ENCODE measurements at regions not wholly inside any gene's neighbourhood (a gene's known extent, or its start where the extent isn't known, plus 50 kb on each side); places are given as distances from the start of the nearest gene placed in this dataset.

DNA sequence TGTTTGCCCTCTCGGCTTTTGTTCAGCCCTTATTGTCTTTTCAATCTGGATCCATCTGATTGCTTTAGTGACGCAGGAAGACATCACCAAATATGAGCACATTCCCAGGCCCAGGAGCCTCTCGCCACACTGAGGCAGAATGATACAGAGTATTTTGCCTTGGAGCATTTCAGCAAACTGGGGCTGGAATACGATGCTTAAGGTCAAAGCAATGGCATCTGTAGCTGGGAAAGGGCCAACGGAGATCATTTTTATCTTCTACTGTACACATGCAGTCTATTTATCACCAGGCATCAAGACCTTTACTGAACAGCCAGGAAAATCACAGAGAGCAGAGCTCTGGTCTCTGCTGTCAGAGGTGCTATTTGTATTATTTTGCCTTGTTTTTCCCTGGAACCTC, 655.3 kb downstream of the RNF144B start:
- DNase-seq = no peak

DNA sequence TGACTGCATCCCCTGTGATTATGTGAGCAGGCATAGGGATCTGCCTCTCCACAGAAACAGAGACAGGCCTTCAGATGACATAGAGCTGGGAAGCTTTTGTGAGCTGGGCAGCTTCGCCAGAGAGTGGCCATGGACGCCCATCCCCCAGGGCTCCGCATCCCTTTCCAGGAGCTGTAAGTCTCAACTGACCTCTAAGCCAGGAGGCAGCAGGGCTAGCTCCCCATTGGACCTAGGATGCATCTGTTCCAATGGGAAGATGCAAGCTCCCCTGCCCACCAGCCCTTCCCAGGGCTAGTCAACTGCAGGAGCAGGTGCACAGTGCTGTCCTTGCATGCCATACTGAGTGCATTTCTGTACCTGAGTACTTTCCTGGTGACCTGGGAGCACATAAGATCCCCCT, 663.6 kb downstream of the RNF144B start:
- no peak for DNase-seq

DNA sequence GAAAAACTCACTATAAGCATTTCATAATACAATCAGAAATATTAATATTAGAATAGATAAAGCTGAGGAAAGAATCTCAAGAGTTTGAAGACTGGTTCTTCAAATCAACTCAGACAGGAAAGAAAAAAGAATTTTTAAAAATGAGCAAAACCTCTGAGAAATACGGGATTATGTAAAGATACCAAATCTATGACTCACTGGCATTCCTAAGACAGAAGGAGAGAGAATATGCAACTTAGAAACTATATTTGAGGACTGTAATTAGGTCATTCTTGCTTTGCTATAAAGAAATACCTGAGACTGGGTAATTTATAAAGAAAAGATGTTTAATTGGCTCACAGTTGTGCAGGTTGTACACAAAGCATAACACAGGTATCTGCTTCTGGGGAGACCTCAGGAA, 665.1 kb downstream of the RNF144B start:
- DNase-seq = no peak

DNA sequence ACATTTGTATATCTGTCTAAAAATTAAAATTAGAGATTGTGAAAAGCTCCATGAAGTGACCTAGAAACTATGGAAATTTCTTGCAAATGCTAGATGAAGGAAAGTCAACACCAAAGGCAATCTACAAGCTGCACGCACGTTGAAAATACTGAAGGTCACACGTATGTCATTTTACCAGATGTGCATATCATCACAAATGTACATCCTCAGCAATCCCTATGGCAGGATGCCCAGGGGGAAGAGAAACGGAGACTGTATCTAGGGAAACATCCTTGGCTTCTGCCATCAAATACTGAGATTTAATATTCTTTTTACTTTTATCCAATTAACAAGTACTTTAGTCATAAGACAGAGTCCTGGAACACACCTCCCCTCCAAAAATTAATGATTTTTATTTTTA, 672.0 kb downstream of the RNF144B start:
- DNase-seq = no peak

DNA sequence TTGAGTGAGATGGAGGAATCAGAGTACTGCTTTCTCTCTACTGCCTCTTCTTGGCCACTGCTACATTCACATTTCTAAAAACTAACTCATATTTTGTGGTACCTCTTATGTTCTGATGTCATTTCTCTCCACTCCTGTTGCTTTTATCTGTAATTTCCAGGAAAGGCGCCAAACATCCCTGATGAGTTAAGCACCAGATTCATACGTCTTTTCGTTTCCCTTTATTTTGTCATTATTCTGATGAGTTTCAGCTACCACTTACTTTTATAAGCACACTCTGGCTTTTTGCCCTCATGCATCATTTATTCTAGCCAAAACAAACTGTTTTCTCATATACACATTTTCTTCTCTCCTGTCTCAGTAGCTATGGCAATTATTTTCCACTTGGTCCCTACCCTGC, 680.0 kb downstream of the RNF144B start:
- no peak for DNase-seq

DNA sequence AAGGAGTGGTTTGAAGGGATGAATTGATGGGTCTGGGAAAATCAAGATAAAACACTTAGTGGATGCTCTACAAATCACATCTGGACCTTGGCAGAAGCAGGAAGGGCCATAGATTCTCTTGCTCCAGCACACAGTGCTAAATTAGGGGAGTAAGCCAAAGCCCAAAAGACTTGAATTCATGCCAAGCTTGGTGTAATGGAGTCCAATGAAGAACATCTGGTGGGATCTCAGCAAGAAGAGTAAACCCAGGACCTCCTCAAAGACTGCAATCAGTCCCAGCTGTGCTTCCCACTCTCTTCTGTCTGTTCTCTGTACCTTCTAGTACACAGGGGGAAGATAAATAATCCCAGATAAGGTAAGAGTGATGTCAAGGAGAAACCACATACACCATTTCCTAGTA, 683.4 kb downstream of the RNF144B start:
- DNase-seq = no peak

DNA sequence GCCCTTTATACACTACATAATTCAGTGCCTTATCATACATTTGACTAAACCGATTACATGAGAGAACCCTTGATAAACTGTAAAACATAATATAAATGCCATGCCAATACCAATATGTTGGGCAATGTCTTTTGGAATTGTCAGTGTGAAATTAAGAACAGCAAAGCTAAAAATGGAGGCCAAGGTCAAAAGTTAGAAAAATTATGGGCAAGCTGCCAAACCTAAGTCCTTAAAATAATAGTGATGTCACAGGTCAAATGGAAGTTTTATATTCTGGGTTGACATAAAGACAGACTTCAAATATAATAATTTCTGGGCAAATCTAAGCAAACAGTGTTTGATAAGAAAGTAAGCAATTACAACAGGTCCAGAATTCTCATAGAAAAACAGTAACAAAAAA, 696.7 kb downstream of the RNF144B start:
- DNase-seq = no peak

DNA sequence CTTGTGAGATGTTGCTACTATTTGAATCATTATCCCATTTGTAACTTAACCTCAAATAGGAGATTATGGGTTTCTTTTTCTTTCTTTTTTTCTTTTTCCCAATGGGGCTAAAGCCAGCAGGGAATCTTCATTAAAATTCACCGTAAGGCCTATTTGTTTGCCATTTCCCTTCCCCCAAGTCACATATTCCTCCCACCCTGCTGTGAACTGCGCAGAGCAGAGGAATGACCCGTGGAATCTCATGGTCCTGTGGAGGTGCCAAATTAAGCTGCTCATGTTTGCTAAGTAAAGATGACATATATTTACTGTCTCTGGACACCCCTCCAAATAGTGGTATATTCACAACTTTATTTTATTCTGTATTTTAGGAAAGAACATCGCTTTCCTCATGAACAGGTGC, 699.3 kb downstream of the RNF144B start:
- DNase-seq = no peak

DNA sequence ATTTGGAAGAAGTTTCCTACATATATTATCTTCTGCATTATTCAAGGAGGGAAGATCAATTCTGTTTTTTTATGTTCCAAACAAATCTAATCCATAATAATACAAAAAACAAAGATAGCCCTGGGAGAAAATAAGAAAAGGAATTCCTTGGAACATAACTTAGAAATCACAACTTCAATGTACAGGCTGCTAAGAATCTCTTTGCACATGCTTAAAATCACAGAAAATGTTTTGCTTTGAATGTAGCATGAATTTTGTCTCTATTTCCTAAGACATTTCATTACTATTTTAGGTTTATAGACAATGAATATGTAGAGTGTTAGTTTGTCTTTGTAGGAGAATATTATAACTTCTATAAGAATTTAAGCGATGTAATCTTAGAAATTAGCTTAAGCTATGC, 700.1 kb downstream of the RNF144B start:
- no peak for DNase-seq

DNA sequence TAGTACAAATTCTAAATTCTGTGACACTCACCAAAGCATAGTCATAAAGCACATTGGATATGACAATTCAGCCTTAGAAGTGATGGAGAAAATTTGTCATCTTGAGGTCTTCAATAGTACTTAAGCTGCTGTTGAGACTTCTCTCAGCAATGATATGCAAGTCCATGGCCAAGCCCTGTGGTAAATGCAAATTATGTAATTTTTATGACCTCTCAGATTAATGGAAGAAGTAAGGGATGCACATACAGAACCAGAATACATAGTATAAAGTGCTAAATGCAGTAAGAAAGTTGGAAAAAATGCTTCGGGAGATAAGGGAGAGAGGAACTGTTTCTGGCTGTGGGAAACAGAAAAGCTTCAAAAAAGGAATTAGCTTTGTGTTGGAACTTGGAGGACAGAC, 700.7 kb downstream of the RNF144B start:
- no peak for DNase-seq

DNA sequence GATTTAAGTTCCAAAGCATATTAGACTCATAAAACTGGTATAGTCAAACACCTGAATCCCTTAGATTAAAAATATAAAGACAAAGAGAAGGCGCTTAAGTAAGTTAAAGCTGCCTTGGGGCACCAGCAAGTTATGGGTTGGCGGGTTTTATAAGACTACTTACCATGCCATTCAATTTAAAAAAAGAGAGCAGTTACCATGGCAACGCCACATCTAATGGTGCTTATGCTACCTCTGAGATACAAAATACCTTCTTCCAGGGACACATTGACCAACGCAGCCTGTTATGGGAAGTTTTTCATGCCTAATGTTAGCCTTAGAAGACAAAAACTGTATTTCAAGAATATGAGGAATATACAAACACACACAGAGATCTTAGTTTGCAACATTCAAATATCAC, 713.6 kb downstream of the RNF144B start:
- no peak for DNase-seq

DNA sequence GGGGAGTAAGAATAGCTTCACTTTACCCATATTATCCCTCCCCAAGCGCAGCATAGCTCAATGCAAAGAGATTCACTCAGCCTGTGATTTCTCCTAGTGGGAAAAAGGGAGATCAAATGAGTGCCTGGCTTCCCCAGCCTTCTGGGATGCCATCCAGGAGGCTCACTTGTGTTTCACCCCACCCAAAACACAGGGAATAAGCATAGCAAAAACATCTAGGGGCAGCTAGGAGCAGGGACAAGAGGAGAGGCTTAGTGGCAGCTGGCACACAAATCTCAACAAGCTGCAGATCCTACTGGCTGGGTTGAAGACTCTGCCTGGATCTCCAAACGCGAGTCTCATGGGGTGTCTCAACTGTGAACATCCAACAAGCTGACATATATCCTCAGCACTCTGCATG, 715.8 kb downstream of the RNF144B start:
- DNase-seq = no peak

DNA sequence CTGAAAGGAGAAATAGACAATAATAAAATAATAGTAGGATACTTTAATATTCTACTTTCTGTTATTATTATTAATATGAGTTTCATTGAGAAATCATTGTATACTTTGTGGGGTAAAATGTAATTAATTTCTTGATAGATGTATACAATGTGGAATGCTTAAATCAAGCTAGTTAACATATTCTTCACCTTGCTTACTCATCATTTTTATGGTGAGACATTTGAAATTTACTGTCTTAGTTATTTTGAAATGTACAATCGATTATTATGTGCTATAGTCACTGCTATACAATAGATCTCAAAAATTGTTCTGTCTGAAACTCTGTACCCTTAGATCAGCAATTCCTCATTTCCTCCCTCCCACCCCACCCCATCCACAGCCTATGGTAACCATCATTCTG, 720.3 kb downstream of the RNF144B start:
- DNase-seq = no peak

DNA sequence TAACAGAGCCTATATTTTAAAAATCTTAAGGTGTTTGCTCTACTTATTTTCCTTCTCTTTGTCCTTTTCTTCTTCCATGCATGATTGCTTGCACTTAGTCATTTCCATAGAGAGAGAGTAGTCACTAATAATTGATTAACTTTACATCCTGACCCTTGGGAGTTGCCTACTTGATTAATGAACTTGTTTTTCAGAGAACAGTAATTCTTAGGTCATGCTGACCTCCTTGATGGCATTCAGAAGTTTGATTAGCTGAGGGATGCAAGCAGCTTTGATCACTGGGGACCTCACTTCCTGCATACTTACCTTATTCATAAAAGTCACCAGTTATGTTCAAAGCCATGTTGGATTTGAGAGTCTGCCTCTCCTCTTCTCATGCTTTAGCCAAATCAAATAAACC, 715.6 kb upstream of the ID4 start:
- no peak for DNase-seq

DNA sequence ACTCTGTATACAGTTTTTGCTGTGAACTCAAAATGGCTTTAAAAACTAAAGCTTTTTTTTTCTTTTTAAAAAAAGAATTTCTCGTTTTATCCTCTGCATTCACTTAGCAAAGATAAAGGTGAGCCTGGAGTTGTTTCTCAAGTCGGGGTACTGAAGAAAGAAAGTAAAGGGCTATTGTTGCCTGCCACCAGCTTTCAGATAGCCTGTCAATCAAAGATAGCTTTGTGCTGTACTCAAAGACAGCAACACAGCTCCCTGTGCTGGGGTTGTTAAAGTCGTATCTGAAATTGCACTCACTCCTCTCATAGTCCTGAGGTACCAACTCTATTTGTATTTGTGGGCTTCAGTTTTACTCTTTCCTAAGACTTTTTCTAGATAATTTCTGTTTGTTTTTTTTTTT, 710.1 kb upstream of the ID4 start:
- no peak for DNase-seq

DNA sequence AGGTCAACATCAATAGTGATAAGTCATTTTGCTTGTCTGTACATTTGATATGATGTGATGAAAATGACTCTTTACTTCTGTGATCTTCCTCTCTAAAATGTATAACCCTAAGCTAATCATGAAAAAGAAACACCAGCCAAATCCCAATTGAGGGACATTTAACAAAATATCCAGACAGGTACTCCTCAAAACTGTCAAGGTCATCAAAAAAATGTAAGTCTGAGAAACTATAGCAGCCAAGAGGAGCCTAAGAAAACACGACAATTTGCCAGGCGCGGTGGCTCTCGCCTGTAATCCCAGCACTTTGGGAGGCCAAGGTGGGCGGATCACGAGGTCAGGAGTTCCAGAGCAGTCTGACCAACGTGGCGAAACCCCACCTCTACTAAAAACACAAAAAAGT, 708.5 kb upstream of the ID4 start:
- no peak for DNase-seq

DNA sequence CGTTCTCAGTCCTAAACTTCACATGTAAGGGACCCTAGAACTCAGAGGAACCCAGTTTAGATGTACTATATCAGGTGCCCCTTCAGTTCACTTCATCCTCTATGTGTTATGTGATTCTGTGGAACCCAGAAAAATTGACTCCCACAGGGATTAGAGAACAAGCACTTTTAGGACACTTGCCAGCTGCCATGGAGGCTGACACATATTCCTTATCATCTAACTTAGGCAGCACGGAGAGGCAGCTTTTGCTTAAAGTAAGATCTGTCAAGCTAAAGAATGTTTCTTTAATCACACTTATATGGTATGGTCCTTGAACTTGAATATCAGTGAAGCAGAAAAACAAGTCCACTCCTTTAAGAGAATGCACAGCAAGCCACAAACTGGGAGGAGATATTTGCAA, 701.5 kb upstream of the ID4 start:
- DNase-seq = no peak

DNA sequence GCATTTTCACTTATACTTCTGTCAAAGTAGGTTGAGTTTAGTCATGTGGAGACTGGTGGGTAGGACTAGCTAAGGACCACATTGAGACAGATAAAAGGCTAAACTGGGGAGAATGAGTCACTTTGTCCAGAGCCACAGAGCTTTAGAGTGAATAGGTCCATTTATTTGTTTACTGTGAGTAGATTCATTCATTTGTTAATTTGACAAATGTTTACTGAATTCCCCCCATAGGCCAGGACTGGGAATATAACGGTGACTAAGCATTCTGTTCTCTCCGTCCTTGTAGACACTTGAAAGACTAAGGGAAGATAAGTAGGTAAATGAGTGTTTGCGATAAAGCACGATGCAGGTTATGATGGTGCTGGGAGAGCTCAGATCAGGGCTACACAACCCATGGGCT, 699.7 kb upstream of the ID4 start:
- DNase-seq = no peak

DNA sequence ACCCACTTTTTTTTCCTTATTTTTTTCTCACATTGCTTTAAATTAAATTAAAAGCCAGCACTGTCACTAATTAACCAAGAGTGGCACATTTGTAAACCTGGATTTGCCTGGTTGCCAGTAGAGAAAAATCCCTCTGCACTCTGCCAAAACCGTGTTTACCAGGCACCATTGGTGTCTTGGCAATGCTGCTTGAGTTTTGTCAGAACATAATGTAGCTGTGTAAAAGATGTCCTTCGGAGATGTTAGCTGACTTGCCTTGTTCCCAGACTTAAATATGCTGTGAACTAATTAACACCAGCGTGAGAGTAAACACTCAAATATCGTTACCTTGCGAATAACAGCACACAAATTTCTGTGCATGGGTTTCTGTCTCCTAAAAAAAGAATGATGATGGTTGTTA, 694.9 kb upstream of the ID4 start:
- DNase-seq = no peak

DNA sequence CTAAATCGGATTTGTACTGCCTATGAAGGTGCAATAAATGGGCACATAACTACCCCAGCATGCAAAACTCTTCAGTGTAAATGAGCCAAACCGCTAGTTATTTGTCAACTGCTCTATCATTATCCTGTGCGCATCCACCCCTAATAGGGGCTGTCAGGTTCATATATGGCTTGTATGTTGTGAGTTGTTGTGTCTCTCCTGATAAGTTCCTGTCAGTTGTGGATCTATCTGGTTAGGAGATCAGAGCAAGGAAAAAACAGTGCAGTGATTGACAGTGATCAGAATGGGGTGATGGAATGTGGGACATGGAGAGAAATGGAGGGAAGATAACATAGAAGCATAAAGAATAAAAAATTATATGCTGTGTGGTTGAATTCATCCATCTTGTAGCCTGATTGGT, 686.9 kb upstream of the ID4 start:
- DNase-seq = no peak

DNA sequence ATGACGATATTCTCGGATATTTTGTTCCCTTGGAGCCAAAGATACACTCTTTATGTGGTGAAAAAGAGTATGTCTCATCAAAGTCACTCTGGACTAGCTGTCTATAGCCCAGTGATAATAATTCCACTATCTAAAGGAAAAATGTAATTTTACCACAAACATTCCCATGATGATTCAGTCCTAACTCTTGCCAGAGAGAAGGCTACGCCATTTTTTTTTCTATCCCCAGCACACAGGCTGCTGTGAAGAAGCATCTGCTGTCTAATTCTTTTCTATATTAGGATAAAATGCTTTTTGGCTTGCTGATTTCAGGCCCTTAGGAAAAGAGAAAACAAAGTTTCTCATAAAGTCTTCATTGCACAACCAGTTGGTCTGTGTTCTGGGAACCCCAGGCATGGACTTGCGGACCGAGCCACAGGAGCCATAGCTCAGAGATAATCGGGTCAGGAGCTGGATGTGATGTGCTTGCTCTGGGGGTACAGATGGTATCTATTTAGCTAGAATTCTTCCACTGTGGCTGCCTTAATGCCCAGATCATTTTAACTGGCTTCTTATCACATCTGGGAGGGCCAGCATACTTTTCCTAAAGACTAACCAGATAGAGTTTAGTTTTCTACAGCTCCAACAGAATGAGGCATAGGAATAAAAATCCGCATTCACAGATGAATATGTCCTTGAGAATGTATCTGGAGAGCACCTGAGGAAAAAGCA, 683.7 kb upstream of the ID4 start:
- no peak for DNase-seq

DNA sequence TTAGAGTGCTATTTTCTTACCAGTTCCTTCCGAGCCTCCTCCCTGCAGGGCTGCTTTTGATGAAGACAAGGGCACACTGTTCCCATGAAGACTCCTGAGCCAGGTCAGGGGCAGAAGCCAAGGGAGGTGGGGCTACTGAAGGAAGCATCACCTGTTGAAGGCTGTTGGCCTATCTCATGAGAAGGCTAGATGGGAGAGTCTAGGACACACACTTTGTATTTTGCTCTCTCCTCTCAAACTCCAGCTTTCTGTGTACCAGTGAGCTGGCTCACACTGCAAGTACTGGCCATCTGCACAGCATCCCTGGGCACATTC, 683.2 kb upstream of the ID4 start:
- no peak for DNase-seq

DNA sequence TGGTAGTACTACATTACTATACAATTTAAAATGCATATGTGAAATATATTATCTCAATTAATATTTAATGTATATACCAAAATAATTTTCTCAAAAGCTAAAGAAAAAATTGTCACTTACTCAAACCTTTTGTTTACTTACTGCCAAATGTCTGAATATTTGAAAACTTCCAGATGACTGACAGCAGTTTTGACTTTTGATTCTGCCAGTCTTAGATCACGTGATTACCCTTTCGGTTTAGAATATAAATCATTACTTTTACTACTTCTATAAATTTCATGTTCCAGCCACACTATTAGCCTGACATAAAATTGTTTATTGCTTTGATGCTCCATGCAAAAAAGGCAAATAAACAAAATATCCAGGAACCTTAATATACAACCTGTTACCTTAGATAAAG, 680.7 kb upstream of the ID4 start:
- no peak for DNase-seq

DNA sequence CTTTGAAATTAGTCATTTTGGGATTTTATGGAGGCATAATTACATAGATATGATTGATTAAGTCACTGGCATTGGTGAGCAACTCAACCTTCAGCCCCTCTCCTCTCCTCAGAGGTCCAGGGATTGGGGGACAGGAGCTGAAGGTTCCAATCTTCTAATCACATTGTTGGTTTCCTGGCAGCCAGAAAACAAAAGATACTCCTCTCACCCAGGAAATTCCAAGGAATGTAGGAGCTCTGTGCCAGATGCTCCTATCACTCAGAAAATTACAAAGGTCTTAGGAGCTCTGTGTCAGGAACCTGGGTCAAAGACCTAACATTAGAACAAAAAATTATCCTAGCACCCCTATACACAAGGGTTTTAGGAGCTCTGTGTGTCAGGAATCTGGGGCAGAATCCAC, 679.7 kb upstream of the ID4 start:
- DNase-seq = no peak

DNA sequence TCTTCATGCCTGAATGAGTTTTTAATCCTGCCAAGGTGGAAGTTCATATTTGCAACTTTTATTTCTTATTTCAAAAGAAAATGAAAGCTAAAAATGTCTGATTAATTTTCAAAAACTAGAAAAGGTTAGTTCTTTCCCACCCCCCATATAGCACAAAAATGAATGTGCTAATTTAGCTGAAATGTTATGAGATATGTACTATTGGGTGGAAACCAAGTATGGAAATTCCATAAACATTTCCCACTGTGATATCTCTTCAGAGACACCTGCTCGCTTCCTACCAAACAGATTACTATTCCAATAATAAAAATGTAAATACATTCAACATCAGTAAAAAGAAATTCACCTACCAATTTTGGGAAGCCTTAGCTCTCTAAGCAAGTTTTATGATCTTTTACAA, 678.6 kb upstream of the ID4 start:
- DNase-seq = no peak

DNA sequence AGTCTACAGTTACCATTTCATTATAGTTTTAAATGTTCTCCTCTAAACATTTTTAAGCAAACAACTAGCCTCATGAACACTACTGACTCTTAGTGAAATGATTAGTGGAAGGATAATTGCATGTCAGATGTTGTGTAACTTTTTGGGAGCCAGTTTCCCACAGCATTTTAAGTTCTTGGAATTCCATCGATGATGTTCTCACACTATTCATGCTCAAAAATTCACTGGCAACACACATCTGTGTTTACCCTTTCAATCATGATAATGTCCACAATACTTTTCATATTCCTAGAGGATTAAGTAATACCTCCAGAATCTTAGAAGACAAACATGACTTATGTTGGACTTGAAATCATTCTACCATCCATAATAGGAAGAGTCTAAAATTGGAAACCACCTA, 678.1 kb upstream of the ID4 start:
- no peak for DNase-seq

All from CD4-positive, alpha-beta T cell treated with Interleukin-10 for 1 hour (primary cell).